Left ventricle myocardium inferior (tissue), 1 donor: ENCODE measurements at regions not wholly inside any gene's neighbourhood (a gene's known extent, or its start where the extent isn't known, plus 50 kb on each side); places are given as distances from the start of the nearest gene placed in this dataset.

Source experiments
- DNase-seq: peaks from one replicate; pipeline ENCODE4 v3.0.0-alpha.2; 2020
- H3K27ac ChIP-seq: fragments of 200-600 bp; replicated peaks from 2 replicates; pipeline ENCODE4 v1.8.0; 2021
- H3K27me3 ChIP-seq: fragments of 200-600 bp; 2 replicates; pipeline ENCODE4 v1.8.0; 2021; ENCODE audit warnings: low read depth
- H3K36me3 ChIP-seq: fragments of 200-600 bp; 2 replicates; pipeline ENCODE4 v1.8.0; 2021
- H3K4me1 ChIP-seq: fragments of 200-600 bp; 2 replicates; pipeline ENCODE4 v1.8.0; 2021
- H3K4me3 ChIP-seq: fragments of 200-600 bp; 2 replicates; pipeline ENCODE4 v1.8.0; 2021; ENCODE audit warnings: mild to moderate bottlenecking, moderate library complexity
- H3K9me3 ChIP-seq: fragments of 200-600 bp; replicated peaks from 2 replicates; pipeline ENCODE4 v1.8.0; 2021
- CTCF ChIP-seq: fragments of 200-600 bp; IDR thresholded peaks from 2 replicates; pipeline ENCODE4 v1.8.0; 2021; ENCODE audit warnings: antibody characterized with exemption, mild to moderate bottlenecking, borderline replicate concordance
- intact Hi-C: fragments of 100-400 bp; cut with micrococcal nuclease; formaldehyde crosslinking; loops from one replicate; pipeline ENCODE4 v1.11.0; 2022
- donor health status: DM: no; HTN: yes; CAD: no; lungs with severe emphysema.

- intact Hi-C loops, result no loop called here
- no peak overlapping the region for H3K4me3 ChIP-seq
- H3K4me1 ChIP-seq, result no peaks in the 10 kb centered on the region
- TF ChIP-seq CTCF, result no peak
- H3K9me3 ChIP-seq, result no peaks in the 10 kb centered on the region
- DNase-seq, result no peak
- no peaks in the 10 kb centered on the region for H3K27me3 ChIP-seq
- H3K27ac ChIP-seq, result no peak overlapping the region
- no peaks in the 10 kb centered on the region for H3K36me3 ChIP-seq
Measured at GRCh38 chr4:156635051-156635450, 336.5 kb downstream of the PDGFC start.

DNA sequence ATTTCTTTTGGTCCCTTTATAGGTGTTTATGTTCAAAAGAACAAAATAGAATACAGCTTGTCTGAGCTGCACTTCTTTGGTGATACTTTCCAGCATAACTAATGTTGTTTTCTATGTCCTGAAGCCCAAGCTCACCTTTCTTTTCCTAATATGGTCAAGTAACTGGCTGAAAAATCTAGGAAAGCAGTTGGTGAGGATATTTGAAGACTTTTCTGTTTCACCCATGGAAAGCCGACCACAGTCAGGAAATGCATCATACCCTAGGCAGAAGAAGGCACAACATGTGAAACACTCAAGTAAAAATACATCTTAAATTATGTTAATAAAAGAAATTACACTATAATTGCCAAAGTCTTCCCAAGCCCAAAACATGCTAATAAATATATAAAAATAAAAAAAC lies 337.0 kb downstream of the PDGFC start:
- no peak for TF ChIP-seq CTCF
- intact Hi-C loops, result no loop called here

DNA sequence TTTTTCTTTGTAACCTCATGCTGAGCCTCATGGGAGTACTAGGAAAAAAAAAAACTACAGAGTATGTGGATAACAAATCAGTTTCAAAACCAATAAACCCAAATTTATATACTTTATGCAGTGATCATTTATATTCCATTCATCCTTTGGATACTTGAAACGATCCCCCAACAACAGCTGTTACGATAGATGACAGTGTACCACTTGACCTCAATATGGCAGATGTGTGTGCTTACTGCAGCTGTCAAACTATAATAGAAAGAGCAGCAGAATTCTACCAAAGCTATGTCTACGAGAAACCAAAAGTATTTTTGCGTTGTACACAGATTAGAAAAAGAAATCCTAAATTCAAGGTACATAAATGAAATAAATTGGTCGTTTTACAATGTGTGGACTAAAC lies 337.8 kb downstream of the PDGFC start:
- no peak for TF ChIP-seq CTCF
- no peaks in the 10 kb centered on the region for H3K9me3 ChIP-seq
- intact Hi-C loops, result no loop called here
- no peaks in the 10 kb centered on the region for H3K4me1 ChIP-seq
- H3K36me3 ChIP-seq, result no peaks in the 10 kb centered on the region
- no peak overlapping the region for H3K27ac ChIP-seq
- no peak for DNase-seq
- no peak overlapping the region for H3K4me3 ChIP-seq
- H3K27me3 ChIP-seq, result no peaks in the 10 kb centered on the region

More for the DNA sequence above, 337.0 kb downstream of the PDGFC start:
- Histone ChIP-seq H3K27ac (no peak overlapping the region), H3K4me3 (no peak overlapping the region), H3K27me3 (no peaks in the 10 kb centered on the region), H3K4me1 (no peaks in the 10 kb centered on the region), H3K36me3 (no peaks in the 10 kb centered on the region), H3K9me3 (no peaks in the 10 kb centered on the region)
- DNase-seq, result no peak

DNA sequence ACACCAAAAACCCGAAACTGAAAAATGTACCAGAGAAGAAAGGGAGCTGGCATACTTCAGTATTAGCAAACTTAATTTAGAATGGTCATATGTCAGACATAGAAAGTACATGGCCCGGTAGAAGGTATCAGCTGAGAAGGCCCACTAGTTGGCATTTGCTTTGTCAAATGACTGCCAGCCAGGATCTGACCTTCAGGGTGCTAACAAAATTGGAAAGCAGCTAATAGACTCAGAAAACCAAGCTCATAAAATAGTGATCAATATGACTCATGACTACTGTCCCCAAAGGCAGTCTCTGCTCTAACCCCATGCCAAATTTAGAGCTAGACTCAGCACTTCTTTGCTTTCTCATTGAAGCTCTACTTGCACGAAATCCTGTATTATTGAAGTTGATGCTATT lies 342.7 kb downstream of the PDGFC start:
- TF ChIP-seq CTCF, result no peak
- H3K4me1 ChIP-seq, result no peaks in the 10 kb centered on the region
- H3K9me3 ChIP-seq, result no peaks in the 10 kb centered on the region
- no peak overlapping the region for H3K4me3 ChIP-seq
- H3K36me3 ChIP-seq, result no peaks in the 10 kb centered on the region
- H3K27me3 ChIP-seq, result no peaks in the 10 kb centered on the region
- H3K27ac ChIP-seq, result no peak overlapping the region
- intact Hi-C loops, result no loop called here
- DNase-seq, result no peak

- no peak for DNase-seq
- H3K27me3 ChIP-seq, result no peaks in the 10 kb centered on the region
- no peaks in the 10 kb centered on the region for H3K4me1 ChIP-seq
- TF ChIP-seq CTCF, result no peak
- H3K27ac ChIP-seq, result no peak overlapping the region
- intact Hi-C loops, result no loop called here
- no peaks in the 10 kb centered on the region for H3K36me3 ChIP-seq
- no peak overlapping the region for H3K4me3 ChIP-seq
- H3K9me3 ChIP-seq, result no peaks in the 10 kb centered on the region
Measured at GRCh38 chr4:156623376-156623775, 348.2 kb downstream of the PDGFC start.

DNA sequence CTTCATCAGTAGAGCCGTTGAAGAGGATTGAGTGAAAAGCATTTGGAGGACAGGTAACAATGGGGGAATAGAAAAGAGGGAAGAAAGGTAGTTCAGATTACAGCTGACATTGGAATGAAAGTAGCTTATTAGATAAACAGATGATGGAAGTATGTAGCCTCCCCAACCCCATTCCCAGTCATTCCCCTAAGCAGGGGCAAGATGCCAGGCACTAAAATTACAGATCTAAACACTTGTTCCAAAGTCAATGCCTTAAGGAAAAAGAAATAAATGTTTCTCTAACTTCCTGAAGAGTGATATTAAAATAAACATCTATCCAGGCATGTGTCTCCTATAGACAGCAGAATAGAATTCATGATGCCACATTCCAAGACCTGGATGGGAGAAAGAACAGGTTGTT lies 350.8 kb downstream of the PDGFC start:
- TF ChIP-seq CTCF, result no peak
- H3K27me3 ChIP-seq, result no peaks in the 10 kb centered on the region

More for the DNA sequence above, 350.8 kb downstream of the PDGFC start:
- Histone ChIP-seq H3K9me3 (no peaks in the 10 kb centered on the region), H3K36me3 (no peaks in the 10 kb centered on the region), H3K4me1 (no peaks in the 10 kb centered on the region), H3K27ac (no peak overlapping the region), H3K4me3 (no peak overlapping the region)
- intact Hi-C loops, result no loop called here
- DNase-seq, result no peak
